HG02623 (cell line): ENCODE measurements at regions not wholly inside any gene's neighbourhood (a gene's known extent, or its start where the extent isn't known, plus 50 kb on each side); places are given as distances from the start of the nearest gene placed in this dataset.
"Not testable (repeated sequence)": the region's sequence is repeated elsewhere in the genome, so short reads cannot be mapped to it uniquely, and the experiment has no call there.

ENCODE experiments used
- ATAC-seq: cut with Tn5 transposase; IDR thresholded peaks from one replicate; pipeline ENCODE4 v1.9.1; 2021; ENCODE audit warnings: moderate library complexity; ENCODE audit not compliant: unreplicated experiment

DNA sequence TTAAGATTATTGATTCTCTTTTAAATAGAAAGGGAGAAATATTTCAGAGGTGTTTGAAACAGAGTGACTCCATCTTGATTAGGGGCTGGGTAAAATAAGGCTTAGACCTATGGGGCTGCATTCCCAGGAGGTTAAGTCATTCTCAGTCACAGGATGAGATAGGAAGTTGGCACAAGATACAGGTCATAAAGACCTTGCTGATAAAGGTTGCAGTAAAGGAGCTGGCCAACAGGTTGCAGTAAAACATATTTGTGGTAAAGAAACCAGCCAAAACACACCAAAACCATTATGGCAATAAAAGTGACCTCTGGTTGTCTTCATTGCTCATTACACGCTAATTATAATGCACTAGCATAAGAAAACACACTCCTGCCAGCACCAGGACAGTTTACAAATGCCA is 165.0 kb downstream of the SPIN4 start:
- no peak for ATAC-seq

DNA sequence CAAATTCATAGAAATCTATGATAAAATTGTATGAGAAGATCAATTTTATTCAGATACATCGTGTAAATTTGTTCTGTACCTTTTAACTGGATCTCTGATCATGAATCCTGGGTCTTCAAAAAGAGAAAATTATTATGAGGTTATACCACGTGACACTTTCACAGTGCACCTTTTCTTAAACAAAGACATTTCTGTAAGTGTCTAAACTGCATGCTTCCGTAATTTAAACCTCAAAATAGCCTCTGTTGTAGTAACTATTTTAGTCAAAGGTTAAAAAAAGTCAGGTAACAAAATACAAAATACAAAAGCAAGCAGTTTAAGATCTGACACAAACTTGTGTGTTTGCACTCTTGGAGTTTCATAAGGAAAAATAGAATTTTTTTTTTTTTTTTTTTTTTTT is 171.3 kb downstream of the SPIN4 start:
- not testable (repeated sequence) for ATAC-seq

GRCh38 chrX:63176578-63176977 is 174.6 kb downstream of the SPIN4 start:
- not testable (repeated sequence) for ATAC-seq

GRCh38 chrX:63173841-63174718 is 177.1 kb downstream of the SPIN4 start:
- not testable (repeated sequence) for ATAC-seq

- not testable (repeated sequence) for ATAC-seq
Measured at GRCh38 chrX:63169416-63169815, 181.7 kb downstream of the SPIN4 start.

GRCh38 chrX:63168949-63169348 is 182.2 kb downstream of the SPIN4 start:
- not testable (repeated sequence) for ATAC-seq

- not testable (repeated sequence) for ATAC-seq
Measured at GRCh38 chrX:63167002-63167401, 184.1 kb downstream of the SPIN4 start.

DNA sequence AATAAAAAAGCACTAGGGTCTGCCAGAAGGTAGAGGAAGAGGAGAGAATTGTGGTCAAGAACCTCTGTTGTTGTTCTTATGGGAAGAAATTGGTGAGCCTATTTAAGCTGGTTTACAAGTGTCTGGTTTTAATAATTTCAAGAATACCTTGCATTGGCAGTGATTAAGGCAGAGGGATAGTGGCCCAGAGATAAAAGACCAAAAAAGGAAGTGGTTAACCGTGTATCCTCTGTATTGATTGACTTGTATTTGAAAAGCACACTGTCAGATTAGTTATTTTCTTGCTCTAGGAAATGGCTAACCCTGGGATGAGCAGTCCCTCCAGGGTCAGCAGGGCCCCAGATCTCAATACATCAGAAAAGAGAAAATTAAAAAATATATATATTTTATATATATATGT is 190.1 kb downstream of the SPIN4 start:
- ATAC-seq: not testable (repeated sequence)

GRCh38 chrX:63160340-63160739 is 190.8 kb downstream of the SPIN4 start:
- ATAC-seq: not testable (repeated sequence)

DNA sequence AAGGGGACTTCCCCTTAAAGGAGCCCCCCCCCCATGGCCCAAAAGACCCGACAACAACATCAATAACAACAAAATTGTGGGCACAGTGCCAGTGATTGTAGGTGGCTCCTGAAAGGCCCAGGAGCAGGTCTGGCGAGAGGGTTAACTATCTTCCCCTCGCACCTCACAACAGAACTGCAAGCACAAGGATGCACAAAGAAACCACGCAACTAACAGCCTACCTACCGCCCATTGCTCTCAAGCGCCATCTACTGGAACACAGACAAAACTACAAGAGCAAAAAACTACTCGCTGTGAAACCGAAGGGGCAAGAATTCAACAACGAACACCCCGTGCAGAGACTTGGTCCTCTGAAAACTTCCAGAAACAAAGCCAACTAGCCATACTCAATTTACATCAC is 205.6 kb downstream of the SPIN4 start:
- not testable (repeated sequence) for ATAC-seq

DNA sequence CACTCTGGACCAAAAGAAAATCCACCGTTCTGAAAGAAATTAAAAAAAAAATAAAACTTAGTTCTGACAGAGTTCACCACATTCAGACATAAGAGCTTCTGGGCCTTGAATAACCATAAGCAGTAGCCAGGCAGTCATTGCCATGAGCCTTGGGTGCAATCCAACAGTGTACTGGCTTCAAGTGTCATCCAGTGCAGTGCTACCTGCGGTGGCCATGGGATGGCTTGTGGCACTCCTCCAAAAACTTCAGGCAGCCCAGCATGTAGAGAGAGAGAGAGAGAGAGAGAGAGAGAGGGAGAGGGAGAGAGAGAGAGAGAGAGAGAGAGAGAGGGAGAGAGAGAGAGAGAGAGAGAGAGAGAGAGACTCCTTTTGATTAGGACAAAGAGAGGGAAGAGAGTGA is 208.5 kb downstream of the SPIN4 start:
- ATAC-seq: not testable (repeated sequence)

- ATAC-seq: not testable (repeated sequence)
Measured at GRCh38 chrX:63135859-63136258, 215.3 kb downstream of the SPIN4 start.

DNA sequence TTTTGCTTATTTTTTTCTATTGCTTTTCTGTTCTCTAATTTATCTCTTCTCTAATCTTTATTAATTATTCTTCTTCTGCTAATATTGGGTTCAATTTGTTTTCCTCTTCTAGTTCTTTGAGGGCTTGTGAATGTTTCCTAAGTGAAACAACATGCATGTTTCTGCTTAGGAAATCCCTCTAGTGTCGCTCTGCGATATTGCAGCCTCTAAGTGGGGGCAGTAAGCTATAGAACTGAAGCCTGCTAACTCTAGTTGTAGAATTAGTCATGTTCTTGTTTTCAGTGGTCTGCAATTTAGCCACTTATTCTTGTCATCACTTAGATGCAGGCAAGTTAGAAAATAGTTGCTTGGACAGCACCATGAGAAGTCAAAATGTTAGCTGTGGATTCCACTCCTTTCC is 222.6 kb downstream of the SPIN4 start:
- no peak for ATAC-seq

DNA sequence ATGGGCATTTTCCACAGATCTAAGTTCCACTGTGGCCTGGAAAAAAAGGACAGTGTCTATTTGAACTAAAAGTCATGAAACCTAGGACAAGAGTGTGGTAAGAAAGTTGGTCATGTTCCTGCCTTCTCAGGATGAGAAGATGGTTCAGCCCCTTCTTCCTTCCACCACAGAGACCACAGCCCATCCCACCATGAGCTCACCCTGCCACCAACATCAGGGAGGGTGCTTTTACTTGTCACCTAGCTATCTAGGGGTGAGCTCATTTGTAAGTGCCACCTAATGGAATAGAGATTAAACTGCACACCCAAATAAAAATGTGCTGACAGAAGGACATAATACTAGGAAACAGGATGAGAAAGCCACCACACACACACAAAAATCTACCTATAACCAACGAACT is 235.9 kb downstream of the SPIN4 start:
- no peak for ATAC-seq

DNA sequence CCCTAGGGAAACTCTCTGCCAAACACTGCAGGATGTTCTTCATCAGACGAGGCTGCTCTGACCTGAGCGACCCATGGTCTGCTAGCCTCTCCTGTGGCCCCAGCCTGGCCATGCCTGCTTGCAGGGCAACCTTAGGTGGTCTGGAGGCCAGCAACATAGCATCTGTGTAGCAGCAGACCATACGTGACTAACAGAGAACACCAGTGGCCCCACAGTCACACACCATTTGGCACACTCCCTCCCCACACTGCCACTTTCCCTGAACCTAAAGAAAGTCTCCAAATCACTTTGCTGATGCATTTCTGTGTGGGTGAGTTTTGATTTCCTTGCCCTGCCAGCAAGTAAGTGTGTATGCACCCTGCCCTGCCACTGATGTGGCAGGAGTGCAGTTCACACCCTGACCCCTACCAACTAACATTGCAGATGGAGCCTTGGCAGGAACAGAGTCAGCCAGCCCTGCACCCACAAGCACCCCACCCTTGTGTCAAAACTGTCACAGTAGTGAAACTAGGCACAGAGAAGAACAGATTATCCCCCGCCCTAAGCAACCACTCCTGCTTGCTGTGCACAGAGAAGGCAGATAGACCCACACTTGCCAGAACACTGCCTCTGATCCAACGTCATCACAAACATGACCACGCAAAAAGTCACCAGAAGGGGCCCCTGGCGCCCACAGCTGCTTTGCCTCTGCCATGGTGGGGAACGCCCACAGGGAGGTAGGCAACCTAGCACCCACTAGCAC is 249.1 kb downstream of the SPIN4 start:
- no peak for ATAC-seq

- no peak for ATAC-seq
Measured at GRCh38 chrX:63058204-63058603, 292.9 kb downstream of the SPIN4 start.

DNA sequence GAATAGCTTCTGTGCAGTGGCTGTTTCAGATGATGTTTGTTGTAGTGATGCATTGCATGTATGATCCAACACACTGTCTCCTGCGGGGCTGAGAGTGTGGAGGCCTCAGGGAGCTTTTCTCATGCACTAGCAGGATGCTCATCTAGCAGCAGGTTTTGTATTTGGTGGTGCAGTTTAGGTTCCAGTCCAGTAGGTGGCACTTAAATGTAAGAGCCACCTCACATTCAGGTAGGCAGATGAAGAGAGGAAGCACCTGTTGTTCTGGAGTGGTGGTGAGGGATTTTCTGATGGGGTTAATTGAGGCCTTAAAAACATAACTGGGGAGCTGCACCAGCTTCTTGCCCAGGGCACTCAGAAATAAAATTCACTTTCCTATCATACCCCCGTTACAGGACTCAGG is 300.9 kb downstream of the SPIN4 start:
- no peak for ATAC-seq

DNA sequence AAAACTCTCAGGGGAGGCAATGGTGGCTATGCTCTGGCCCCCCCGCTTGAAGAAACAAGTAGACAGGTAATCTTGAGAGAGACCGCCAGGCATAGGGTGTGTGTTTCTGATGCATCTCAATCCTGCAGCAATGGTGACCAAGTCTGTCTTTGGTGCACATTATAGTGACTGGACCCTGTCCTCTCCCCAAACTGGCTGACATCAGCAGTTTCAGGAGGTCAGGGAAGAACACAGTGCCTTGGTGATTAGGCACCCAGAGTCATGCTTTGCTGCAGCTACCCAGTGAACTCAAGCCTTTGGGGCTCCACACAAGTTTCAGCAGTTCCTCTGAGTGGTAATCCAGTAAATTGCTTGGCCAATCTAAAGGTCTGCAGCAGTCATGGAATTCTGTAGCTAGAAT is 318.3 kb downstream of the SPIN4 start:
- no peak for ATAC-seq

DNA sequence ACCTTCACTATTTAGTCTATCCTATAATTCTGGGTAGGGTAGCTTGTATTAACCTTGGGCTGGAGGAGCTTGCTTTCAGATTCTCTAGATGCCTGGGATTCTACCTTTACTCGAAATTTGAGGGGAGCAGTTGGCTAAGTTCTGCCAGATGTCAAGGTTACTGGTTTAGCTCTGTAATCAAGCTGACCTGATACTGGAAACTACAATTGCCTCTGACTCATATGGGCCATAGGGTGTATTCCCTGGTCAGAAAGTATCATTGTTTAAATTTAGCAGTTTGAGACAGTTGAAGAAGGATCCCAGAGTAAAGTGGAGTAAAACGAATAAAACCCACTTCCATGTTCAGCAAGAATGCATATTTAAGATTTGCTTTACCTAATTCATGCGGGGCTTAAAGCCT is 337.6 kb downstream of the SPIN4 start:
- ATAC-seq: no peak

DNA sequence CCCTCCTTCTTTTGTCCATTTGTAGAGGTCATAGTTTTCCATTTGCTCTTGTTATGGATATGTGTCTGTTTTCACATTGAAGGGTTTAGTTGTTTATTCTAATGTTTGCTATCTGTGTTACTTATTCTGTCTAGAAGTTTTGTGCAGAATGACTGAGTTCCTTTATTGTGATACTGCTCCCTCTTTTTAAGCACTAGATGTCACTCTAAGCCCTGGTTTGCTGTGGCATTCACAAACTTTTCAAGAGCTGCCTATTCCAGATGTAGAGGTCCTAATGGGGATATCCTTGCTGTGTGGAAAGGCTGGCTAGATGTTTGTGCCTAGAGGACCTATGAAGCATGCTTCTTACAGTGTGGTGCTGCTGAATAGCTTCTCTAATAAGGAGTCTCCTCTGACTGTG is 338.6 kb downstream of the SPIN4 start:
- no peak for ATAC-seq

GRCh38 chrX:63000196-63000595 is 350.9 kb downstream of the SPIN4 start:
- not testable (repeated sequence) for ATAC-seq
